ENCODE measurements at regions not wholly inside any gene's neighbourhood (a gene's known extent, or its start where the extent isn't known, plus 50 kb on each side); places are given as distances from the start of the nearest gene placed in this dataset.
"Not testable (repeated sequence)": the region's sequence is repeated elsewhere in the genome, so short reads cannot be mapped to it uniquely, and the experiment has no call there.

DNA sequence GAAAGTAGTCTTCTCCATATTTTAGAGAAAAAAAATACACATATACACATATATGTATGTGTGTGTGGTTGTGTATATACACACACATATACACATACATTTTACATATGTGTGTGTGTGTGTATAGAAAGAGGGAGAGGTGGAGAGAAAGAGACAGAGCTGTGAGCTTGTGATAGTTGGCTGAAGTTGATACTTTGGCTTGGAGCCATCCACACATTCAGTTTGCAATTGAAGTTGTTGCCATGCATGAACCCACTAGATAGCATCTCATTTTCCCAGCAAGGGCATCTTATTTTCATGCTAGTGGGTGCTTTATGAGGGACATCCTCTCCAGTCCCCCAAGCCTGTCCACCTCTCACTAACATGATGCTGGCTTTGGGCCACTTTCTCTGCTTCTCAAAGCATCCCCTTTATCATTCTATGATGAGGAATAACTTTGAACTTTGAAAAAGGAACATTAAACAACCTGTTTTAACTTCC, 228.6 kb downstream of the ZNF621 start:
- DNase-seq (ENCODE audit: low read depth): no peak

DNA sequence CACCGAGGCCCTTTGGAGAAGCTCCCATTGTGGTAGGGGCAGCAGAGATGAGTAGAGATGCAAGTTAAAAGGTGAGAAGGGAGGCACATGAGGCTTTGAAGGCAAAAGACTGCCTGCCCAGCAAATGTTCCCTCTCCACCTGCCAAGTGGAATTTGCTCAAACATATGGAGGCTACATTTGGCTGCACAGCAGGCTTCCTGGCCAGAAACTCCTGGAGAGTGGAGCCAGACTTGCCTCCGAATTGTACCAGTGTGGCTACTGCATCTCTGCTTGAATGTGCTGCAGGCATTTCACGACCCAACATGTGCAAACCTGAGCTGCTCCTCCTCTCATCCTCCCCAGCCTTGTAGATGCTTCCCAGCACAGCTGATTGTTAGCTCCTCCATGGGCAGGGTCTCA, 229.2 kb downstream of the ZNF621 start:
- DNase-seq (ENCODE audit: low read depth): no peak

- DNase-seq (ENCODE audit: low read depth): no peak
Observed at GRCh38 chr3:40754994-40755393, 230.2 kb downstream of the ZNF621 start.

DNA sequence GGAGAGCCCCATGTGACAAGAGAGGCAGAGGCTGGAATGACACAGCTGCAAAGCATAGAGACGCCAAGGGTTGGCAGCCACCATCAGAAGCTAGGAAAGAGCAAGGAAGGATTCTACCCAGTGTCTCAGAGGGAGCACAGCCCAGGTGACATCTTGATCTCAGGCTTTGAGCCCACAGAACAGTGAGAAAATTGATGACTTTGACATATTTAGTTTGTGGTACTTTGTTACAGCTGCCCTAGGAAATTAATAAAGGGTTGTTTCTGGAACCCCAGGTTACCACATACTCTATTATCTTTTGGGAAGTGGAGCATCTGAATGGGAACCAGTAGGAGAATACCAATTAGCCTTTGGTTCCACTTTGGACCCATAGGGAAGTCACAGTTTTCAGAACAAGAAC, 231.7 kb downstream of the ZNF621 start:
- DNase-seq (ENCODE audit: low read depth): no peak

DNA sequence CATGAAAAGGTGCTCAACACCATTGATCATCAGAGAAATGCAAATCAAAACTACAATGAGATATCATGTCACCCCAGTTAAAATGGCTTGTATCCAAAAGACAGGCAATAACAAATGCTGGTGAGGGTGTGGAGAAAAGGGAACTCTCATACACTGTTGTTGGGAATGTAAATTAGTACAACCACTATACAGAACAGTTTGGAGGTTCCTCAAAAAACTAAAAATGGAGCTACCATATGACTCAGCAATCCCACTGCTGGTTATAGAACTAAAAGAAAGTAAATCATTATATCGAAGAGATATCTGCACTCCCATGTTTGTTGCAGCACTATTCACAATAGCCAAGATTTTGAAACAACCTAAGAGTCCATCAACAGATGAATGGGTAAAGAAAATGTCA, 238.0 kb downstream of the ZNF621 start:
- not testable (repeated sequence) for DNase-seq (ENCODE audit: low read depth)

DNA sequence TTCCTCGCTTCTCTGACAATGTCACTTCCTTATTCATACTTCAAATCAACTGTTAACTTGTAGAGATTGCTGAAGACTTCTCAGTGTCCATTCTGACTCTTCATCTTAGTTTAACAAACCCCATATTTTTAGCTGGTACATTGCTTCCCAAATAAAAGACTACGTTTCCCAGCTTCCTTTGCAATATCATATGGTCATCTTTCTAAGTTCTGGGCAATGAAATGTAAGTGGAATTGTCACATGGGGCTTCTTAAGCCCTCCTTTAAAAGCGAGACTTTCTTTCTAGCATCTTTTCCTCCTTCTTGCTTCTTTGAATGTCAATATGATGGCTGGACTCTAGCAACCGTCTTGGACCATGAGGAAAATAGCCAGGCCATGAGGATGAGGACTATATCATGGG, 239.0 kb downstream of the ZNF621 start:
- no peak for DNase-seq (ENCODE audit: low read depth)

DNA sequence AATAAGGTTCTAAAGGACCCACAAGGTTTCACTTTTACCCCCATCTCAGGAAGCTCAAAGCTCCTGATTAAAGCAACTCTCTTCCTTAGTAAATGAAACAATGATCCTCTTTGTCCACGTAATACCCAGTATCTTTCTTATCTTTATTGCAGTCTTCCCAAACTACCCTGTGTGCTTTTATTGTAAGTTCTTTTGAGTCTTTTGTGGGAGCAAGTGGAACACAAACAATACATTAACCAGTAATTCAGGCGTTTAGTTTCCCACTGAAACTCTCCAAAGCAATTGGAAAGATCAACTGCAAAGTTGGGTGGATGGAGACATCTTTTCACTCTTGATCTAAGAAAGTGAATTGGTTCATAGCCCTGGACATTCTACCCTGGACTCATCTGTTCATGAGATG, 240.0 kb downstream of the ZNF621 start:
- DNase-seq (ENCODE audit: low read depth): no peak

GRCh38 chr3:40765884-40766283, 241.1 kb downstream of the ZNF621 start:
- no peak for DNase-seq (ENCODE audit: low read depth)

GRCh38 chr3:40766396-40766795, 241.6 kb downstream of the ZNF621 start:
- DNase-seq (ENCODE audit: low read depth): no peak

DNA sequence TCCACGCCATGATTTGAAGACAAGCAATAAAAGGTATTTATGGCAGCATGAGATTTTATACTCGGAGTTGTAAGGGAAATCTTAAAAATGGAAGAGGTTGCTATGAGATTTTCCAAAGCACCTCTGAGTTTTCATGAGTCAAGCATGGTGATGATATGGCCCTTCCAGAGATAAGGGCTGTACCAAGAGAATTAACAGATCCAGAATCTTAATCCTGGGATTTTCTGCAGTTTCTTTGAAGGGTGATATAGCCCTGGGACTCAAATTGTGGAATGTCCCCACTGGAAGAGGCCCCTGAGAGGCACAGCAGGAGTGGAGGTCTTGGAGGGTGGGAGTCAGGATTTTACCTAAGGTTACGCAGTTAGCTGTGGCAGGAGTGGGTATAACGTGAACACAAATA, 243.3 kb downstream of the ZNF621 start:
- no peak for DNase-seq (ENCODE audit: low read depth)

GRCh38 chr3:40768536-40768935, 243.8 kb downstream of the ZNF621 start:
- no peak for DNase-seq (ENCODE audit: low read depth)

- no peak for DNase-seq (ENCODE audit: low read depth)
Observed at GRCh38 chr3:40770061-40770460, 245.3 kb downstream of the ZNF621 start.

DNA sequence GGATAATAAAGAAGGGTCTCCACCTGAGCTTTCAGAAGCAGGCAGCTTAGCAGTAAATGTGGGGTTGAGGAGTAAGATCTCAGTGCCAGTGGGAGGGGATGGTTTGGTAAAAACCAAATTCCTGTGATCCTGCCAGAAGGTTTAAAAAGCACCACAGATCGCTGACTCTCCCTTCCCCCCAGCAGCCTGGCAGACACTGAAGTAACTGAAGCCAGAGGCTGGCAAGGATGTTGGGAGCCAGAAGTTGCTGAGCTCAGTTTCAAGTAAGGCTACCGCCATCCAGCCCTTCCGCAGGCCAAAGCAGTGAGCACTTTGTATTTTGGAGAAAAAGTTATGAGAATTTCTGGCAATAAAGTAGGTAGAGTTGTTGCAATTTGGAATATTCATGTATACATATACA, 246.4 kb downstream of the ZNF621 start:
- DNase-seq (ENCODE audit: low read depth): no peak

GRCh38 chr3:40779039-40779438, 254.3 kb downstream of the ZNF621 start:
- DNase-seq (ENCODE audit: low read depth): no peak

DNA sequence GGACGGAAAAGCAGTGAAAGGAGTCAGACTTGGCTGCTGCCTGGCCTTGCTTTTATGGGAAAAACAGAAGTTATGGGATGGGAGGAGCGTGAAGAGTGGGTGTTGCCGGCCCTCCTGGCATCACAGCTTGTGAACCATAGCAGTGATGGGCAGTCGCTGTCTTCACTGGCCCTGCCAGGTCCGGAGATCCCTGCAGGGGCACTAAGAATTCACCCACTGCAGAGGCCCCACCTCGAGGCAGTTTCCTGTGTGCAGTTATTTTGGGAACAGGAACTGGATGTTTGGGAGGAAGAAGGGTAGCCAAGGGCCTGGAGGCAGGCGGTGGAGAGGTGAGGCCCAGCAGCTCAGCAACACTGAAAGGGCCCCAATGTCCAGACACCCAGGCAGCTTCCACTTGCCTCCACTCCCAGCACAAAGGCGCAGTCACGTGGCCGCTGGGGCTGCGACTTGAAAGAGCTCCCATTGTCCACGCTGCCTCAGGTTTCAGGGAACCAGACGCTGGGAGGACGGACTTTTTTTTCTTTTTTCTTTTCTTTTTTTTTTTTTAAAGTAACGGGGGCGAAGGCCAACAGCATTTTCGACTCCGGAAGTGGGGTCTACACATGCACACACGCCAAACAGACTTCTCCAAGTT, 255.6 kb downstream of the ZNF621 start:
- DNase-seq (ENCODE audit: low read depth): no peak

DNA sequence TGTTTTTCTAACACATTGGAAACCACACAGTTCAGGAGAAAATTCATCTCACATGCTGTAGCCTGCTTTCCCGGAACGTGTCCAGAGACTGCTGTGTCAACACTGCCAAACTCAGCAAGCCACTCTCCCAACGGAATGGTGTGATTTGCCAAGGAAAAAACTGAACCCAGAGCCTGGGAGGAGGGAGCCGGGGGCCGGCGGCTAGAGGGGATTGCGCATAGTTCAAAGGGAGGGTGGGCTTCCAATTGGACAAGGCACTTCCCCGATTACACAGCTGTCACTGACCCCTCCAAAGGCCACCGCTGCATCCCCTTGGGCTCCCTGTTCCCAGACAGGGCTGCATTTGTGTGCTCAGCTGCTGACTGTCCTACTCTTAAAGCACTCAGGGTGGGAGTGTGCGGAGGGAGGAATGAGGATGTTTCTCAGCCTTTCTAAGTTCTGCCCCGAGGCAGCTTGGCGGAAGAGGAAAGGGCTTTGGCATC, 256.2 kb downstream of the ZNF621 start:
- no peak for DNase-seq (ENCODE audit: low read depth)

- DNase-seq (ENCODE audit: low read depth): no peak
Observed at GRCh38 chr3:40782111-40782721, 257.5 kb downstream of the ZNF621 start.

- DNase-seq (ENCODE audit: low read depth): no peak
Observed at GRCh38 chr3:40790746-40791145, 266.0 kb downstream of the ZNF621 start.

- DNase-seq (ENCODE audit: low read depth): no peak
Observed at GRCh38 chr3:40793730-40794129, 269.0 kb downstream of the ZNF621 start.

- DNase-seq (ENCODE audit: low read depth): no peak
Observed at GRCh38 chr3:40800343-40800742, 275.6 kb downstream of the ZNF621 start.

GRCh38 chr3:40801284-40801741, 276.6 kb downstream of the ZNF621 start:
- no peak for DNase-seq (ENCODE audit: low read depth)

GRCh38 chr3:40803311-40803710, 278.6 kb downstream of the ZNF621 start:
- no peak for DNase-seq (ENCODE audit: low read depth)

DNA sequence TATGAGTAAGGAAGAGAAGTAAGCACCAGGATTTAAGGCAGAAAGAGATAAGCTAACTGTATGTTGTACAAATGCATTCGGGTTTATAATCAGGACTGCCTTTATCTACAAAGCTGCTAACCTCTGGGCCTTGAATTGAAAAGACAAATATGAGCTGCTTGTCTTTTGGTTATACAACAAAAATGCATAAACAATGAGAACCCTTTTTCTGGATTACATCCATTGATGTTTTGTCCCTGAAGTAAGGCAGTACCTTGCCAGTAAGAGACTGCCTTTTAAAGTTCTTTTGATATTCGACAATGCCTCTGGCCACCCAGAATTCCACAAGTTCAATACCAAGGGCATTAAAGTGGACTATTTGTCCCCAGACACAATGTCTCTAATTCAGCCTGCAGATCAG, 280.7 kb downstream of the ZNF621 start:
- DNase-seq (ENCODE audit: low read depth): no peak

- no peak for DNase-seq (ENCODE audit: low read depth)
Observed at GRCh38 chr3:40810813-40811212, 286.1 kb downstream of the ZNF621 start.

All from stimulated activated CD8-positive, alpha-beta memory T cell treated with anti-CD3 and anti-CD28 coated beads, Interleukin-12 subunit alpha, Interleukin-12 subunit beta, amount 100 ng/mL, for 4 hours (primary cell).